Left lung (tissue), 4 donors: ENCODE measurements at regions not wholly inside any gene's neighbourhood (a gene's known extent, or its start where the extent isn't known, plus 50 kb on each side); places are given as distances from the start of the nearest gene placed in this dataset.

Experiments
- ATAC-seq: fragments of 200-7000 bp; cut with Tn5 transposase; one replicate; pipeline ENCODE4 v1.9.1; 2020; ENCODE audit warnings: moderate library complexity
- DNase-seq, 4 donors: peaks; one replicate each; pipeline ENCODE4 v3.0.0-alpha.2; 2013 to 2020
- H3K27ac ChIP-seq, 2 donors: fragments of 200-600 bp; sonication (generic) in 1 of 2; one replicate each; pipeline versions ENCODE4 v1.5.0 to v1.8.0; 2020 to 2021
- H3K27me3 ChIP-seq, 2 donors: fragments of 200-600 bp; sonication (generic) in 1 of 2; one replicate each; pipeline versions ENCODE4 v1.5.0 to v1.8.0; 2020 to 2021
- H3K36me3 ChIP-seq, 2 donors: fragments of 200-600 bp; sonication (generic) in 1 of 2; one replicate each; pipeline versions ENCODE4 v1.5.0 to v1.8.0; 2020 to 2021
- H3K4me1 ChIP-seq, 2 donors: fragments of 200-600 bp; one replicate each; pipeline ENCODE4 v1.8.0; 2021
- H3K4me3 ChIP-seq, 2 donors: fragments of 200-600 bp; sonication (generic) in 1 of 2; one replicate each; pipeline versions ENCODE4 v1.5.0 to v1.8.0; 2020 to 2021; ENCODE audit warnings: mild to moderate bottlenecking in 1 of 2
- H3K9me3 ChIP-seq, 2 donors: fragments of 200-600 bp; sonication (generic) in 1 of 2; one replicate each; pipeline versions ENCODE4 v1.5.0 to v1.8.0; 2020 to 2021
- CTCF ChIP-seq, 2 donors: fragments of 200-600 bp; sonication (generic) in 1 of 2; IDR thresholded peaks; one replicate each; pipeline versions ENCODE4 v1.5.0 to v1.8.0; 2021; ENCODE audit warnings: antibody characterized with exemption in 2 of 2
- intact Hi-C, 2 donors: fragments of 100-400 bp; cut with DNase I; formaldehyde crosslinking; loops; one replicate each; pipeline versions ENCODE4 v1.11.2 to v1.14.2; 2022
- donor health status: DM: no; HTN: yes; CAD: no.
- donor health status: DM: no; HTN: no; CAD: no.

GRCh38 chrX:10926404-10926803, 184.7 kb upstream of the HCCS start:
- intact Hi-C loops = no loop called here
- DNase-seq (no peak), ATAC-seq (no peak)
- H3K27ac ChIP-seq = no peak overlapping the region
- H3K9me3 ChIP-seq = peaks cover 0 to 4% of the 10 kb centered on the region in 2 donors
- no peaks in the 10 kb centered on the region for H3K27me3 ChIP-seq
- no peaks in the 10 kb centered on the region for H3K4me1 ChIP-seq
- H3K4me3 ChIP-seq = no peak overlapping the region
- no peaks in the 10 kb centered on the region for H3K36me3 ChIP-seq
- no peak for TF ChIP-seq CTCF (IDR thresholded peaks at IDR 0.05)

DNA sequence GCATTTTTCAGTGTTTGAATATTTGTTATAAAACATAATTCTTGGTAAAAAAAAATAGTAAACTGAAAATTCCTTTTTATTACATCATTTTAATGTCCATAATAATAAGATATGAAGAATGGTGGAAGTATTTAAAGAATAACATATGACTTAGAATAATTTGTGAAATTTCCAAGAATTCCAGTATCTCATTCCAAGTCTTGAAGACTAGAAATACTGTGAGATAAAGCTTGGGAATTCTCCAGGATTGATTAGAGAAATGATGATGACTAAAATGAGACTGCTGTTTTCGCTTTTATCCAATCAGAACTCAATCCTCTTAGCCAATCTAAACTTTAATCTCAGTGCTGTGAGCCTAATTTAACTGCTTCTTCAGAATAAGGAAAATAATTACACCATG, 184.2 kb upstream of the HCCS start:
- DNase-seq = no peak
- Histone ChIP-seq H3K27ac (no peak overlapping the region), H3K9me3 (peaks cover 0 to 4% of the 10 kb centered on the region in 2 donors), H3K36me3 (no peaks in the 10 kb centered on the region), H3K4me3 (no peak overlapping the region), H3K27me3 (no peaks in the 10 kb centered on the region), H3K4me1 (no peaks in the 10 kb centered on the region)
- ATAC-seq = no peak
- no peak for TF ChIP-seq CTCF (IDR thresholded peaks at IDR 0.05)
- intact Hi-C loops = no loop called here

- peaks cover 0 to 4% of the 10 kb centered on the region in 2 donors for H3K9me3 ChIP-seq
- no peaks in the 10 kb centered on the region for H3K4me1 ChIP-seq
- TF ChIP-seq CTCF (IDR thresholded peaks at IDR 0.05) = no peak
- H3K27me3 ChIP-seq = no peaks in the 10 kb centered on the region
- H3K27ac ChIP-seq = no peak overlapping the region
- H3K36me3 ChIP-seq = no peaks in the 10 kb centered on the region
- H3K4me3 ChIP-seq = no peak overlapping the region
- no peak for ATAC-seq
- no peak for DNase-seq
- intact Hi-C loops = no loop called here
These were observed 181.4 kb upstream of the HCCS start for GRCh38 chrX:10929747-10930146.

DNA sequence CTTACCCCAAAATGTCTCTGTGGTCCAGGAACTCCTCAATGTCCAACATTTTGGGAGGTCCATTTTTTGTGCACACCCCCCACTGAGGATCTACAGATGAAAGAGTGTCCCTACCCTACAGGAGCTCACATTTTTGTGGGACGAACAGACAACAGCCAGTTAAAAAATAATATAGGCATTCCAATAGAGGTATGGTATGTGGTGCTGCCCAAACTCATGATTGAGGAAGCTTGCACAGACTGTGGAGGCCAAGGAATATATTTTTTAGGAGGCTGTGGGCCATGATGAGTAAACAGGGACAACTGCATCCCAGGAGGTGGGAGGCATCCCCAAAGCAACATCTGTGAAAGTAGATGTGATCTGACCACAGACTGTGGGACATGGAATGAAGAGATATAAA, 181.0 kb upstream of the HCCS start:
- no peak for DNase-seq
- intact Hi-C loops = no loop called here

GRCh38 chrX:10931976-10932375, 179.2 kb upstream of the HCCS start:
- Histone ChIP-seq H3K36me3 (no peaks in the 10 kb centered on the region), H3K4me3 (no peak overlapping the region), H3K4me1 (no peaks in the 10 kb centered on the region), H3K9me3 (peaks cover 0 to 4% of the 10 kb centered on the region in 2 donors), H3K27me3 (no peaks in the 10 kb centered on the region), H3K27ac (no peak overlapping the region)
- no peak for DNase-seq
- ATAC-seq = no peak
- intact Hi-C loops = no loop called here
- TF ChIP-seq CTCF (IDR thresholded peaks at IDR 0.05) = no peak

More for the DNA sequence above, 181.0 kb upstream of the HCCS start:
- no peak overlapping the region for H3K4me3 ChIP-seq
- no peak for TF ChIP-seq CTCF (IDR thresholded peaks at IDR 0.05)
- H3K4me1 ChIP-seq = no peaks in the 10 kb centered on the region
- no peaks in the 10 kb centered on the region for H3K36me3 ChIP-seq
- H3K27me3 ChIP-seq = no peaks in the 10 kb centered on the region
- H3K9me3 ChIP-seq = peaks cover 0 to 4% of the 10 kb centered on the region in 2 donors
- H3K27ac ChIP-seq = no peak overlapping the region
- no peak for ATAC-seq
